Neural crest cell (in vitro differentiated cells): ENCODE measurements at regions not wholly inside any gene's neighbourhood (a gene's known extent, or its start where the extent isn't known, plus 50 kb on each side); places are given as distances from the start of the nearest gene placed in this dataset.

Source experiments
- DNase-seq: peaks from one replicate; pipeline ENCODE4 v3.0.0; 2021; ENCODE audit warnings: low read depth, mixed read lengths, low spot score
- H3K27ac Mint-ChIP-seq: one replicate; pipeline ENCODE4 v1.8.0; 2021; ENCODE audit warnings: mild to moderate bottlenecking, mixed read lengths; ENCODE audit not compliant: unreplicated experiment
- H3K27me3 Mint-ChIP-seq: 2 replicates; pipeline ENCODE4 v1.8.0; 2021; ENCODE audit warnings: low read depth, mild to moderate bottlenecking, mixed read lengths
- H3K36me3 Mint-ChIP-seq: 2 replicates; pipeline ENCODE4 v1.8.0; 2021; ENCODE audit warnings: low read depth, mild to moderate bottlenecking, mixed read lengths
- H3K4me1 Mint-ChIP-seq: 2 replicates; pipeline ENCODE4 v1.8.0; 2021; ENCODE audit warnings: mixed read lengths
- H3K4me3 Mint-ChIP-seq: one replicate; pipeline ENCODE4 v1.8.0; 2021; ENCODE audit warnings: mild to moderate bottlenecking, mixed read lengths
- H3K9me3 Mint-ChIP-seq: 2 replicates; pipeline ENCODE4 v1.8.0; 2021; ENCODE audit warnings: mixed read lengths
- CTCF ChIP-seq: fragments of 200-600 bp; sonication (generic); conservative IDR thresholded peaks from 2 replicates; pipeline ENCODE4 v1.5.0; 2021; ENCODE audit warnings: antibody characterized with exemption, mild to moderate bottlenecking

- Mint-ChIP-seq H3K9me3 (no peaks in the 10 kb centered on the region), H3K4me3 (no peak overlapping the region), H3K36me3 (no peaks in the 10 kb centered on the region), H3K4me1 (peaks cover 5% of the 10 kb centered on the region), H3K27me3 (no peaks in the 10 kb centered on the region), H3K27ac (no peak overlapping the region)
- no peak for TF ChIP-seq CTCF
- no peak for DNase-seq
Measured at GRCh38 chr6:104400844-104401243, 458.9 kb downstream of the HACE1 start.

GRCh38 chr6:104396077-104396476, 463.6 kb downstream of the HACE1 start:
- Mint-ChIP-seq H3K4me1 (peaks cover 4% of the 10 kb centered on the region), H3K9me3 (no peaks in the 10 kb centered on the region), H3K27me3 (peaks cover 8% of the 10 kb centered on the region), H3K27ac (no peak overlapping the region), H3K36me3 (no peaks in the 10 kb centered on the region), H3K4me3 (no peak overlapping the region)
- TF ChIP-seq CTCF: no peak
- DNase-seq: no peak

GRCh38 chr6:104381907-104382306, 477.8 kb downstream of the HACE1 start:
- Mint-ChIP-seq H3K9me3 (peaks cover 8% of the 10 kb centered on the region), H3K27ac (no peak overlapping the region), H3K4me3 (no peak overlapping the region), H3K4me1 (no peaks in the 10 kb centered on the region), H3K27me3 (no peaks in the 10 kb centered on the region), H3K36me3 (no peaks in the 10 kb centered on the region)
- no peak for DNase-seq
- TF ChIP-seq CTCF: no peak

DNA sequence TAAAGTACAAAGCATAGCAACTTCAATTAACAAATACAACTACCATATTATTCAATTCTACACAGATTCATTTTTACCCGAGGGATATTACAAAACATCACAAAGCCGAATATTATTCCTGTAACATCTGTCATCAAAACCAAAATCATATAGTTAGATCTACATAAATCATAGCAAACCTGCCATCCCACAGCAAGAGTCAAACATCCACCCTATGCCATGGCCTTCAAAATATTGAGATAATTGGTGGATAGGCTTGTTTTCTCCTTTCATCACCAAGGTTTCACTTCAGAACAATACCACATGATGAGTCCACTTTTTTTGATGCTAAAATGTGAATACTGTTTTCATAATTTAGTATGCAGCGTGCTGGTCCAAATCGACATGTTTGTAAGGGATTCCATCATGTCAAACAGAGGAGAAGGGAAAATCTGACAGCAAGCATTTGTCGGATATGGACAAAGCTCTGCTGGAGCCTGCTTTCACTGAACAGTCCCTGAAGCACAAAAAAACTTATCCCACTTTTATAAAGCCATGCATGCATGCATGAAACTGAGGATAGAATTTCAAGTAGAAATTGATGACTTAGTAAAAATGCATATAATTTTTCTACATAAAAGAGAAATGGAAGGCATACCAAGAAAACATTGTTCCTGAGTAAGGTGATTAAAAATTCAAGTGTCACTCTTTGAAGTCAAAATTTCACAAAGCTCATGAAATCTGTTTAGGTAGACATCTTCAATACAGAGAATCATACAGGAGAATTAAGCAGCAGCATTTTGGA, 494.1 kb downstream of the HACE1 start:
- no peaks in the 10 kb centered on the region for H3K36me3 Mint-ChIP-seq
- DNase-seq: no peak
- no peak overlapping the region for H3K27ac Mint-ChIP-seq
- peaks cover 9% of the 10 kb centered on the region for H3K27me3 Mint-ChIP-seq
- no peak for TF ChIP-seq CTCF
- H3K4me3 Mint-ChIP-seq: no peak overlapping the region
- H3K9me3 Mint-ChIP-seq: no peaks in the 10 kb centered on the region
- no peaks in the 10 kb centered on the region for H3K4me1 Mint-ChIP-seq

GRCh38 chr6:104357928-104358327, 501.8 kb downstream of the HACE1 start:
- Mint-ChIP-seq H3K4me1 (no peaks in the 10 kb centered on the region), H3K9me3 (no peaks in the 10 kb centered on the region), H3K27me3 (peaks cover under 1% of the 10 kb centered on the region), H3K36me3 (no peaks in the 10 kb centered on the region), H3K27ac (no peak overlapping the region), H3K4me3 (no peak overlapping the region)
- no peak for DNase-seq
- TF ChIP-seq CTCF: no peak
